Body of pancreas (tissue), 4 donors: ENCODE measurements at regions not wholly inside any gene's neighbourhood (a gene's known extent, or its start where the extent isn't known, plus 50 kb on each side); places are given as distances from the start of the nearest gene placed in this dataset.

Experiments
- POLR2A ChIP-seq, 3 donors: fragments of 450-650 bp; IDR thresholded peaks; one replicate each; pipeline ENCODE4 v1.6.1; 2016; ENCODE audit warnings: antibody characterized with exemption in 3 of 3, mild to moderate bottlenecking in 2 of 3
- TF ChIP-seq, protein P1 (sequence below), 7 experiments: fragments of 450-650 bp in 4 of 7; fragments of 200-600 bp in 3 of 7; sonication (generic) in 3 of 7; IDR thresholded peaks; one replicate each; pipeline ENCODE4 v1.5.1; 2016 to 2019; ENCODE audit warnings: antibody characterized with exemption in 7 of 7

DNA sequence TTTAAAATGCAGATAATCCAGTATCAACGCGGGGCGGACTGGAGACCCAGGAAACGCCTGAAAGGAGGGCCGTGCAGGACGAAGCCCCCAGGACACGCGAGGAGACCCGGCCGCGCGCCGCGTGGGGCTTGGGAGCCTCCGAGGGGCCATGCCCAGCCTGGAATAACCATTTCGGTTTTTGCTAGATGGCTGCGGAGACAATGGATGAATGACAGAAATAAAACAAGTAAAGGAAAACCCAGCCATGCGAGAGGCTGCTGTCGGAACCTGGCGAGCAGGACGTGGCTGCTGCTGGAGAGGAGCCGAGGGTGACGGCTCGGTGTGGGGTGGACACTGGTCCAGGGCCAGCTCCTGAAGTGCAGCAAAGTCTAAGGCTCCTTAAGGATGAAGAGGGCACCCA lies 227.2 kb upstream of the ADARB2 start:
- TF ChIP-seq, protein P1, sequence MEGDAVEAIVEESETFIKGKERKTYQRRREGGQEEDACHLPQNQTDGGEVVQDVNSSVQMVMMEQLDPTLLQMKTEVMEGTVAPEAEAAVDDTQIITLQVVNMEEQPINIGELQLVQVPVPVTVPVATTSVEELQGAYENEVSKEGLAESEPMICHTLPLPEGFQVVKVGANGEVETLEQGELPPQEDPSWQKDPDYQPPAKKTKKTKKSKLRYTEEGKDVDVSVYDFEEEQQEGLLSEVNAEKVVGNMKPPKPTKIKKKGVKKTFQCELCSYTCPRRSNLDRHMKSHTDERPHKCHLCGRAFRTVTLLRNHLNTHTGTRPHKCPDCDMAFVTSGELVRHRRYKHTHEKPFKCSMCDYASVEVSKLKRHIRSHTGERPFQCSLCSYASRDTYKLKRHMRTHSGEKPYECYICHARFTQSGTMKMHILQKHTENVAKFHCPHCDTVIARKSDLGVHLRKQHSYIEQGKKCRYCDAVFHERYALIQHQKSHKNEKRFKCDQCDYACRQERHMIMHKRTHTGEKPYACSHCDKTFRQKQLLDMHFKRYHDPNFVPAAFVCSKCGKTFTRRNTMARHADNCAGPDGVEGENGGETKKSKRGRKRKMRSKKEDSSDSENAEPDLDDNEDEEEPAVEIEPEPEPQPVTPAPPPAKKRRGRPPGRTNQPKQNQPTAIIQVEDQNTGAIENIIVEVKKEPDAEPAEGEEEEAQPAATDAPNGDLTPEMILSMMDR (IDR thresholded peaks at IDR 0.05) = no peak
- no peak for TF ChIP-seq POLR2A (IDR thresholded peaks at IDR 0.05)
